ENCODE measurements at regions not wholly inside any gene's neighbourhood (a gene's known extent, or its start where the extent isn't known, plus 50 kb on each side); places are given as distances from the start of the nearest gene placed in this dataset.

GRCh38 chr10:130480491-130480890 is 344.3 kb downstream of the GLRX3 start:
- Histone ChIP-seq H3K36me3 (no peaks in the 10 kb centered on the region), H3K4me3 (no peak overlapping the region), H3K9me3 (ENCODE audit: low read depth) (no peaks in the 10 kb centered on the region), H3K27me3 (no peaks in the 10 kb centered on the region), H3K27ac (no peak overlapping the region), H3K4me1 (ENCODE audit: low read depth) (no peaks in the 10 kb centered on the region)
- DNase-seq (ENCODE audit: low read depth in 1 of 2, low spot score in 1 of 2), result no peak
- TF ChIP-seq CTCF (IDR thresholded peaks at IDR 0.05; ENCODE audit: low read depth, low read length), result no peak

GRCh38 chr10:130481076-130481930 is 345.1 kb downstream of the GLRX3 start:
- Histone ChIP-seq H3K4me1 (ENCODE audit: low read depth) (no peaks in the 10 kb centered on the region), H3K27ac (no peak overlapping the region), H3K27me3 (no peaks in the 10 kb centered on the region), H3K36me3 (no peaks in the 10 kb centered on the region), H3K9me3 (ENCODE audit: low read depth) (no peaks in the 10 kb centered on the region), H3K4me3 (no peak overlapping the region)
- TF ChIP-seq CTCF (IDR thresholded peaks at IDR 0.05; ENCODE audit: low read depth, low read length), result no peak
- no peak for DNase-seq (ENCODE audit: low read depth in 1 of 2, low spot score in 1 of 2)

- Histone ChIP-seq H3K4me1 (ENCODE audit: low read depth) (no peaks in the 10 kb centered on the region), H3K27me3 (no peaks in the 10 kb centered on the region), H3K9me3 (ENCODE audit: low read depth) (no peaks in the 10 kb centered on the region), H3K27ac (no peak overlapping the region), H3K36me3 (no peaks in the 10 kb centered on the region), H3K4me3 (no peak overlapping the region)
- TF ChIP-seq CTCF (IDR thresholded peaks at IDR 0.05; ENCODE audit: low read depth, low read length), result no peak
- DNase-seq (ENCODE audit: low read depth in 1 of 2, low spot score in 1 of 2), result no peak
These were observed 345.7 kb downstream of the GLRX3 start for GRCh38 chr10:130481936-130482335.

- Histone ChIP-seq H3K9me3 (ENCODE audit: low read depth) (no peaks in the 10 kb centered on the region), H3K27ac (no peak overlapping the region), H3K36me3 (no peaks in the 10 kb centered on the region), H3K27me3 (no peaks in the 10 kb centered on the region), H3K4me3 (no peak overlapping the region), H3K4me1 (ENCODE audit: low read depth) (no peaks in the 10 kb centered on the region)
- DNase-seq (ENCODE audit: low read depth in 1 of 2, low spot score in 1 of 2), result no peak
- TF ChIP-seq CTCF (IDR thresholded peaks at IDR 0.05; ENCODE audit: low read depth, low read length), result no peak
These were observed 347.7 kb downstream of the GLRX3 start for GRCh38 chr10:130483691-130484467.

GRCh38 chr10:130484468-130485180 is 348.4 kb downstream of the GLRX3 start:
- no peaks in the 10 kb centered on the region for H3K36me3 ChIP-seq
- H3K27ac ChIP-seq, result no peak overlapping the region
- no peak for DNase-seq (ENCODE audit: low read depth in 1 of 2, low spot score in 1 of 2)
- no peaks in the 10 kb centered on the region for H3K27me3 ChIP-seq
- no peak for TF ChIP-seq CTCF (IDR thresholded peaks at IDR 0.05; ENCODE audit: low read depth, low read length)
- H3K9me3 ChIP-seq (ENCODE audit: low read depth), result no peaks in the 10 kb centered on the region
- H3K4me1 ChIP-seq (ENCODE audit: low read depth), result no peaks in the 10 kb centered on the region
- no peak overlapping the region for H3K4me3 ChIP-seq
